ENCODE measurements at regions not wholly inside any gene's neighbourhood (a gene's known extent, or its start where the extent isn't known, plus 50 kb on each side); places are given as distances from the start of the nearest gene placed in this dataset.

- no peak for DNase-seq (ENCODE audit: extremely low spot score in 2 of 2)
- Histone ChIP-seq H3K36me3 (no peaks in the 10 kb centered on the region), H3K27me3 (no peaks in the 10 kb centered on the region), H3K9me3 (no peaks in the 10 kb centered on the region), H3K4me1 (no peaks in the 10 kb centered on the region), H3K27ac (no peak overlapping the region), H3K4me3 (no peak overlapping the region)
- intact Hi-C loops (cut with DNase I), result no loop called here
- TF ChIP-seq POLR2AphosphoS5 (IDR thresholded peaks at IDR 0.05; ENCODE audit: insufficient read depth in 1 of 2, low read depth in 1 of 2) (no peak), POLR2A (IDR thresholded peaks at IDR 0.05) (no peak), CTCF (IDR thresholded peaks at IDR 0.05) (no peak)
Observed at GRCh38 chr17:72438783-72439182, 318.0 kb downstream of the SOX9 start.

GRCh38 chr17:72439893-72440502 lies 319.2 kb downstream of the SOX9 start:
- no peaks in the 10 kb centered on the region for H3K9me3 ChIP-seq
- no peaks in the 10 kb centered on the region for H3K27me3 ChIP-seq
- no peaks in the 10 kb centered on the region for H3K4me1 ChIP-seq
- TF ChIP-seq POLR2A (IDR thresholded peaks at IDR 0.05) (no peak), POLR2AphosphoS5 (IDR thresholded peaks at IDR 0.05; ENCODE audit: insufficient read depth in 1 of 2, low read depth in 1 of 2) (no peak), CTCF (IDR thresholded peaks at IDR 0.05) (no peak)
- DNase-seq (ENCODE audit: extremely low spot score in 2 of 2), result no peak
- H3K36me3 ChIP-seq, result no peaks in the 10 kb centered on the region
- no peak overlapping the region for H3K27ac ChIP-seq
- intact Hi-C loops (cut with DNase I), result no loop called here
- H3K4me3 ChIP-seq, result no peak overlapping the region

- TF ChIP-seq POLR2A (IDR thresholded peaks at IDR 0.05) (no peak), CTCF (IDR thresholded peaks at IDR 0.05) (no peak), POLR2AphosphoS5 (IDR thresholded peaks at IDR 0.05; ENCODE audit: insufficient read depth in 1 of 2, low read depth in 1 of 2) (no peak)
- Histone ChIP-seq H3K9me3 (no peaks in the 10 kb centered on the region), H3K4me1 (no peaks in the 10 kb centered on the region), H3K27me3 (no peaks in the 10 kb centered on the region), H3K4me3 (no peak overlapping the region), H3K36me3 (no peaks in the 10 kb centered on the region), H3K27ac (no peak overlapping the region)
- DNase-seq (ENCODE audit: extremely low spot score in 2 of 2), result no peak
- intact Hi-C loops (cut with DNase I), result no loop called here
Observed at GRCh38 chr17:72440961-72441360, 320.1 kb downstream of the SOX9 start.

- Histone ChIP-seq H3K4me1 (peaks cover 3% of the 10 kb centered on the region), H3K4me3 (no peak overlapping the region), H3K36me3 (no peaks in the 10 kb centered on the region), H3K27ac (no peak overlapping the region), H3K27me3 (no peaks in the 10 kb centered on the region), H3K9me3 (no peaks in the 10 kb centered on the region)
- DNase-seq (ENCODE audit: extremely low spot score in 2 of 2), result no peak
- TF ChIP-seq POLR2A (IDR thresholded peaks at IDR 0.05), result no peak
- TF ChIP-seq CTCF (IDR thresholded peaks at IDR 0.05), result no peak
- no peak for TF ChIP-seq POLR2AphosphoS5 (IDR thresholded peaks at IDR 0.05; ENCODE audit: insufficient read depth in 1 of 2, low read depth in 1 of 2)
- intact Hi-C loops (cut with DNase I), result no loop called here
Observed at GRCh38 chr17:72441909-72442308, 321.1 kb downstream of the SOX9 start.

GRCh38 chr17:72444517-72445054 lies 323.8 kb downstream of the SOX9 start:
- H3K4me3 ChIP-seq, result no peak overlapping the region
- TF ChIP-seq POLR2AphosphoS5 (IDR thresholded peaks at IDR 0.05; ENCODE audit: insufficient read depth in 1 of 2, low read depth in 1 of 2) (no peak), CTCF (IDR thresholded peaks at IDR 0.05) (no peak), POLR2A (IDR thresholded peaks at IDR 0.05) (no peak)
- no peak for DNase-seq (ENCODE audit: extremely low spot score in 2 of 2)
- H3K27me3 ChIP-seq, result no peaks in the 10 kb centered on the region
- intact Hi-C loops (cut with DNase I), result no loop called here
- H3K36me3 ChIP-seq, result no peaks in the 10 kb centered on the region
- H3K4me1 ChIP-seq, result peaks cover 4% of the 10 kb centered on the region
- H3K27ac ChIP-seq, result no peak overlapping the region
- no peaks in the 10 kb centered on the region for H3K9me3 ChIP-seq

Data from vagina (tissue), 2 donors.